ENCODE measurements at regions not wholly inside any gene's neighbourhood (a gene's known extent, or its start where the extent isn't known, plus 50 kb on each side); places are given as distances from the start of the nearest gene placed in this dataset.
"Not testable (repeated sequence)": the region's sequence is repeated elsewhere in the genome, so short reads cannot be mapped to it uniquely, and the experiment has no call there.

DNA sequence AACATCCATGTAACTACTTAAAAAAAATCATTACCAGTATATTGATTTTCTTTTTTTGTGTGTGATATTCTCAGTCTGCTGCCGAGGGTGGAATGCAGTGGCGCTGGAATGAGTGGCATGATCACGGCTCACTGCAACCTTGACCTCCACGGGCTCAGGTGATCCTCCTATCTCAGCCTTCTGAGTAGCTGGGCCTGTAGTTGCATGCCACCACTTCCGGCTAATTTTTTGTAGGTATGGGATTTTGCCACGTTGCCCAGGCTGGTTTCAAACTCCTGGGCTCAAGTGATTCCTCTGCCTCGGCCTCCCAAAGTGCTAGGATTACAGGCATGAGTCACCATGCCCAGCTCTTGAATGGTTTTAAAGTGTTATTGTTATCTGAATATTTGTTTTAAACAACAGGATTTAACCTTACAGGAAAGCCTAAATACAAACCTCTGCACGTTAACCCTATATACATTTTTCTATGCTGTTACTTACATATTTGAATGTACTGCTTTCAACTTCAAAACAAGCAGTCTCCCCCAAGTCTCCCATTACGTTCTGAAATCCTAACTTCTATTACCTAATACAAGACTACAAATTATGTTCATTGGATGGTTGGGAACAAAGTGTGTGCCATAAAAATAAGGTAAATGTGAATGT lies 61.7 kb downstream of the KPNA2 start:
- H3K4me3 ChIP-seq (ENCODE audit: low read depth, low read length), result no peak overlapping the region
- no peak overlapping the region for H3K9ac ChIP-seq (ENCODE audit: low read depth, low read length)
- H3K36me3 ChIP-seq (ENCODE audit: control insufficient read depth, insufficient read depth, low read length), result no peaks in the 10 kb centered on the region
- peaks cover 2% of the 10 kb centered on the region for H3K4me1 ChIP-seq (ENCODE audit: control insufficient read depth, insufficient read depth, low read length)
- no peaks in the 10 kb centered on the region for H3K9me3 ChIP-seq (ENCODE audit: control insufficient read depth, insufficient read depth, low read length)
- H3K27me3 ChIP-seq (ENCODE audit: control insufficient read depth, insufficient read depth, low read length), result peaks cover 17% of the 10 kb centered on the region

GRCh38 chr17:68099341-68099753 lies 63.8 kb downstream of the KPNA2 start:
- H3K9me3 ChIP-seq (ENCODE audit: control insufficient read depth, insufficient read depth, low read length); H3K9ac ChIP-seq (ENCODE audit: low read depth, low read length); H3K4me1 ChIP-seq (ENCODE audit: control insufficient read depth, insufficient read depth, low read length); H3K4me3 ChIP-seq (ENCODE audit: low read depth, low read length); H3K36me3 ChIP-seq (ENCODE audit: control insufficient read depth, insufficient read depth, low read length): not testable (repeated sequence)
- H3K27me3 ChIP-seq (ENCODE audit: control insufficient read depth, insufficient read depth, low read length), result peaks cover 26% of the 10 kb centered on the region

- Histone ChIP-seq H3K4me1 (ENCODE audit: control insufficient read depth, insufficient read depth, low read length) (peaks cover 2% of the 10 kb centered on the region), H3K4me3 (ENCODE audit: low read depth, low read length) (no peak overlapping the region), H3K9me3 (ENCODE audit: control insufficient read depth, insufficient read depth, low read length) (no peaks in the 10 kb centered on the region), H3K36me3 (ENCODE audit: control insufficient read depth, insufficient read depth, low read length) (no peaks in the 10 kb centered on the region), H3K27me3 (ENCODE audit: control insufficient read depth, insufficient read depth, low read length) (peaks cover 26% of the 10 kb centered on the region), H3K9ac (ENCODE audit: low read depth, low read length) (no peak overlapping the region)
These were observed 64.6 kb downstream of the KPNA2 start for GRCh38 chr17:68100000-68100641.

GRCh38 chr17:68101075-68101986 lies 65.8 kb downstream of the KPNA2 start:
- Histone ChIP-seq H3K27me3 (ENCODE audit: control insufficient read depth, insufficient read depth, low read length) (peaks cover 26% of the 10 kb centered on the region), H3K36me3 (ENCODE audit: control insufficient read depth, insufficient read depth, low read length) (no peaks in the 10 kb centered on the region), H3K9me3 (ENCODE audit: control insufficient read depth, insufficient read depth, low read length) (no peaks in the 10 kb centered on the region), H3K9ac (ENCODE audit: low read depth, low read length) (no peak overlapping the region), H3K4me1 (ENCODE audit: control insufficient read depth, insufficient read depth, low read length) (peaks cover 2% of the 10 kb centered on the region), H3K4me3 (ENCODE audit: low read depth, low read length) (peak overlapping the region; percentile 69)

DNA sequence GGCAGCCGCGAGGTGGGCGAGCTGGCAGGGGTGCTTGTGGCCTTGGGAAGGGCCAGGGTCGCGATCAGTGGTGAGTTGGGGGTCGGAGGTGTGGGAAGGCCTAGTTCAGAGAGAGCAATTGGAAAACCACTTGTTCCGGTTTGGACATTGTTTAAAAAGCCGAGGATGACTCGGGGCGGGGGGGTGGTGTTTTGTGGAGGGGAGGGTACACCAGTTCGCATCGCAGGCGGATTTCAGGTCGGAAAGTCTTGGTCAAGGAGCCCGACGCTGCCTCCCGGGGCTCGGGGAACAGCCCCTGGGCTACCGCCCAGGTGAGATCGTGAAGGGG lies 66.4 kb downstream of the KPNA2 start:
- Histone ChIP-seq H3K4me3 (ENCODE audit: low read depth, low read length) (peak overlapping the region; percentile 69), H3K36me3 (ENCODE audit: control insufficient read depth, insufficient read depth, low read length) (no peaks in the 10 kb centered on the region), H3K9me3 (ENCODE audit: control insufficient read depth, insufficient read depth, low read length) (no peaks in the 10 kb centered on the region), H3K4me1 (ENCODE audit: control insufficient read depth, insufficient read depth, low read length) (peaks cover 2% of the 10 kb centered on the region), H3K9ac (ENCODE audit: low read depth, low read length) (no peak overlapping the region), H3K27me3 (ENCODE audit: control insufficient read depth, insufficient read depth, low read length) (peaks cover 26% of the 10 kb centered on the region)

GRCh38 chr17:68102318-68102758 lies 66.8 kb downstream of the KPNA2 start:
- peaks cover 2% of the 10 kb centered on the region for H3K4me1 ChIP-seq (ENCODE audit: control insufficient read depth, insufficient read depth, low read length)
- H3K27me3 ChIP-seq (ENCODE audit: control insufficient read depth, insufficient read depth, low read length), result peaks cover 26% of the 10 kb centered on the region
- no peaks in the 10 kb centered on the region for H3K9me3 ChIP-seq (ENCODE audit: control insufficient read depth, insufficient read depth, low read length)
- no peak overlapping the region for H3K9ac ChIP-seq (ENCODE audit: low read depth, low read length)
- H3K36me3 ChIP-seq (ENCODE audit: control insufficient read depth, insufficient read depth, low read length), result no peaks in the 10 kb centered on the region
- H3K4me3 ChIP-seq (ENCODE audit: low read depth, low read length), result peak overlapping the region; percentile 69

- Histone ChIP-seq H3K36me3 (ENCODE audit: control insufficient read depth, insufficient read depth, low read length) (no peaks in the 10 kb centered on the region), H3K9me3 (ENCODE audit: control insufficient read depth, insufficient read depth, low read length) (no peaks in the 10 kb centered on the region), H3K4me3 (ENCODE audit: low read depth, low read length) (no peak overlapping the region), H3K4me1 (ENCODE audit: control insufficient read depth, insufficient read depth, low read length) (peaks cover 2% of the 10 kb centered on the region), H3K27me3 (ENCODE audit: control insufficient read depth, insufficient read depth, low read length) (peaks cover 26% of the 10 kb centered on the region), H3K9ac (ENCODE audit: low read depth, low read length) (no peak overlapping the region)
These were observed 67.6 kb downstream of the KPNA2 start for GRCh38 chr17:68103148-68103547.

DNA sequence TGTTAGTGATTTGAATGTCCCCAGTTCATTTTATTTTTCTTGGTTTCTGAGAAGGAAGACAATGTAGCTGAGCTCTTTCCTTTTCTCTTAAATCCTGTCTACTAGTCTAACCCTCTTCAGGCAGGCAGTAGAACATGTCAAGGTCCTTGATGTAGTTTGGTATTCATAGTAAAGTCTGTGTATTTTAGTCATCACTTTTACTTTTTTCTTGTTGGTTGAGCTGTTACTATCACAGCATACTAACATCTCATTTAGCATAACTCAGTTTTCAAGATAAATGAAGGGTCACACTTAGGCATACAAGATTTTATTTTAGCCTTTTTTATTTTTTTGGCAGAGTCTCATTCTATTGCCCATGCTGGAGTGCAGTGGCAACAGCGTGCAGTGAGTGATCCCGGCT lies 70.5 kb downstream of the KPNA2 start:
- Histone ChIP-seq H3K9me3 (ENCODE audit: control insufficient read depth, insufficient read depth, low read length) (no peaks in the 10 kb centered on the region), H3K4me1 (ENCODE audit: control insufficient read depth, insufficient read depth, low read length) (no peaks in the 10 kb centered on the region), H3K36me3 (ENCODE audit: control insufficient read depth, insufficient read depth, low read length) (no peaks in the 10 kb centered on the region), H3K27me3 (ENCODE audit: control insufficient read depth, insufficient read depth, low read length) (peaks cover 11% of the 10 kb centered on the region), H3K4me3 (ENCODE audit: low read depth, low read length) (no peak overlapping the region), H3K9ac (ENCODE audit: low read depth, low read length) (no peak overlapping the region)

DNA sequence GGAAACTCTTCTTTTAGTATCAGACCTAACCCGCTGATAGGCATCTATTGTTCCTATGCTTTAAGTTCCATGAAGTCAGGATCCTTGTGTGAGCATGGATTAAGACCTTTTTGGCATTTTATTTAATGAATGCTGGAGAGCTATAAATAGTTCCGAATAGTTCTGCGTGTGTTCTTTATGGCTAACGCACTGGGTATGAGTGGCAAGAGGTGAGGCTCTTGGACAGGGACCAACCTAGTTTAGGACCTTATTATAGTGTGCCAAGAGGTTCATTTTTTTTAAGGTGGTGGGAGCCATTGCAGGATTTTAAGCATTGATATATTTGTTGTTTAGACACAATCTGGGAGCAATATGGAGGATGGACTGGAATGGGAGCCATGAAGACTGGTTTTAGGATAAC lies 71.8 kb downstream of the KPNA2 start:
- H3K36me3 ChIP-seq (ENCODE audit: control insufficient read depth, insufficient read depth, low read length), result no peaks in the 10 kb centered on the region
- no peaks in the 10 kb centered on the region for H3K9me3 ChIP-seq (ENCODE audit: control insufficient read depth, insufficient read depth, low read length)
- no peaks in the 10 kb centered on the region for H3K4me1 ChIP-seq (ENCODE audit: control insufficient read depth, insufficient read depth, low read length)
- peaks cover 8% of the 10 kb centered on the region for H3K27me3 ChIP-seq (ENCODE audit: control insufficient read depth, insufficient read depth, low read length)
- no peak overlapping the region for H3K4me3 ChIP-seq (ENCODE audit: low read depth, low read length)
- H3K9ac ChIP-seq (ENCODE audit: low read depth, low read length), result no peak overlapping the region

DNA sequence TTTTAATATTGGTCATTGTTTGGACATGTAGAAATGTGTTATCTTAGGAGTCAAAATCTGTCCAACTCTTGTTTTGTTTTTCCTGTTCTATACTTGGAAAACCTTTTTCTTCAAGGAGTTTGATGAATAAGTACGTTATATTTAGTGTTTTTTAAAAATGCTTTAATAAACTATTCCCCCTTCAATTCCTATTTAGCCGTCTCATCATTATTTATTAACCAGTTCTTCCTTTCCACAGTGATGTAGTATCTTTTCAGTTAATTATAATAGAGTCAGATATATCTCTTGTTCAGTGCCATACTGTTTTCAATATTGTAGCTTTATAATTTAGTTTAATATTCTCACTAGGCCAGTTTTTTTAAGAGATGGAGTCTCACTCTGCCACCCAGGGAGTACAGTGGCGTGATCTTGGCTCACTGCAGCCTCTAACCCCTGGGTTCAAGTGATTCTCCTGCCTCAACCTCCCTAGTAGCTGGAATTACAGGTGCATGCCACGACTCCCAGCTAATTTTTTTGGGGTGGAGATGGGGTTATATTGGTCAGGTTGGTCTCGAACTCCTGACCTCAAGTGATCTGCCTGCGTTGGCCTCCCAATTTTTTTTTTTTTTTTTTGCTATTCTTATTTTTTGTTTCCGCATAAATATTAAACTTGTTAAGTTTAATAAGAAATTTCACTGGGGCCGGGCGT lies 72.9 kb downstream of the KPNA2 start:
- no peaks in the 10 kb centered on the region for H3K4me1 ChIP-seq (ENCODE audit: control insufficient read depth, insufficient read depth, low read length)
- H3K36me3 ChIP-seq (ENCODE audit: control insufficient read depth, insufficient read depth, low read length), result no peaks in the 10 kb centered on the region
- H3K27me3 ChIP-seq (ENCODE audit: control insufficient read depth, insufficient read depth, low read length), result no peaks in the 10 kb centered on the region
- H3K9ac ChIP-seq (ENCODE audit: low read depth, low read length), result no peak overlapping the region
- no peaks in the 10 kb centered on the region for H3K9me3 ChIP-seq (ENCODE audit: control insufficient read depth, insufficient read depth, low read length)
- H3K4me3 ChIP-seq (ENCODE audit: low read depth, low read length), result no peak overlapping the region

GRCh38 chr17:68109404-68109803 lies 73.9 kb downstream of the KPNA2 start:
- not testable (repeated sequence) for H3K27me3 ChIP-seq (ENCODE audit: control insufficient read depth, insufficient read depth, low read length); H3K36me3 ChIP-seq (ENCODE audit: control insufficient read depth, insufficient read depth, low read length); H3K9ac ChIP-seq (ENCODE audit: low read depth, low read length); H3K4me1 ChIP-seq (ENCODE audit: control insufficient read depth, insufficient read depth, low read length); H3K9me3 ChIP-seq (ENCODE audit: control insufficient read depth, insufficient read depth, low read length); H3K4me3 ChIP-seq (ENCODE audit: low read depth, low read length)
